GM04504 (cell line): ENCODE measurements at regions not wholly inside any gene's neighbourhood (a gene's known extent, or its start where the extent isn't known, plus 50 kb on each side); places are given as distances from the start of the nearest gene placed in this dataset.

Source experiments
- DNase-seq: peaks from one replicate; pipeline ENCODE4 v3.0.0-alpha.2; 2012; ENCODE audit warnings: low read depth

- DNase-seq, result no peak
Observed at GRCh38 chr4:83723609-83724008, 187.7 kb downstream of the GPAT3 start.

- DNase-seq, result no peak
Observed at GRCh38 chr4:83722730-83723269, 186.9 kb downstream of the GPAT3 start.

GRCh38 chr4:83716874-83717273, 181.0 kb downstream of the GPAT3 start:
- peak; percentile 2 for DNase-seq

- DNase-seq, result no peak
Observed at GRCh38 chr4:83712890-83713289, 177.0 kb downstream of the GPAT3 start.

- DNase-seq, result no peak
Observed at GRCh38 chr4:83709627-83710026, 173.7 kb downstream of the GPAT3 start.

GRCh38 chr4:83708500-83709175, 172.7 kb downstream of the GPAT3 start:
- DNase-seq, result no peak

GRCh38 chr4:83704786-83705185, 168.9 kb downstream of the GPAT3 start:
- DNase-seq, result no peak

- no peak for DNase-seq
Observed at GRCh38 chr4:83703752-83704151, 167.8 kb downstream of the GPAT3 start.

GRCh38 chr4:83701041-83701440, 165.1 kb downstream of the GPAT3 start:
- DNase-seq, result no peak

- DNase-seq, result no peak
Observed at GRCh38 chr4:83699358-83699757, 163.4 kb downstream of the GPAT3 start.

GRCh38 chr4:83692028-83692427, 156.1 kb downstream of the GPAT3 start:
- DNase-seq, result no peak

GRCh38 chr4:83686166-83686565, 150.3 kb downstream of the GPAT3 start:
- peak; percentile 73 for DNase-seq

- DNase-seq, result no peak
Observed at GRCh38 chr4:83679692-83680091, 143.8 kb downstream of the GPAT3 start.

GRCh38 chr4:83679254-83679653, 143.3 kb downstream of the GPAT3 start:
- no peak for DNase-seq

- DNase-seq, result peak; percentile 34
Observed at GRCh38 chr4:83677656-83678055, 141.7 kb downstream of the GPAT3 start.

GRCh38 chr4:83664741-83665140, 128.8 kb downstream of the GPAT3 start:
- no peak for DNase-seq

- DNase-seq, result no peak
Observed at GRCh38 chr4:83664071-83664470, 128.2 kb downstream of the GPAT3 start.

GRCh38 chr4:83662204-83662603, 126.3 kb downstream of the GPAT3 start:
- no peak for DNase-seq

- DNase-seq, result no peak
Observed at GRCh38 chr4:83661359-83661758, 125.5 kb downstream of the GPAT3 start.

GRCh38 chr4:83660578-83660977, 124.7 kb downstream of the GPAT3 start:
- DNase-seq, result no peak

GRCh38 chr4:83658806-83659205, 122.9 kb downstream of the GPAT3 start:
- DNase-seq, result no peak

GRCh38 chr4:83657336-83657735, 121.4 kb downstream of the GPAT3 start:
- DNase-seq, result no peak
